DMS79 treated with DMSO at 0.1 percent for 48 hours (cell line): ENCODE measurements at regions not wholly inside any gene's neighbourhood (a gene's known extent, or its start where the extent isn't known, plus 50 kb on each side); places are given as distances from the start of the nearest gene placed in this dataset.
"Not testable (repeated sequence)": the region's sequence is repeated elsewhere in the genome, so short reads cannot be mapped to it uniquely, and the experiment has no call there.

Experiments used
- DNase-seq: peaks from one replicate; lab custom pipeline; 2025; lab: John Stamatoyannopoulos, UW

- DNase-seq: no peak
Measured at GRCh38 chr9:36461323-36461722, 61.3 kb upstream of the RNF38 start.

GRCh38 chr9:36458430-36458915 lies 58.4 kb upstream of the RNF38 start:
- DNase-seq: not testable (repeated sequence)

- no peak for DNase-seq
Measured at GRCh38 chr9:36457836-36458429, 57.9 kb upstream of the RNF38 start.

- no peak for DNase-seq
Measured at GRCh38 chr9:36456480-36457065, 56.5 kb upstream of the RNF38 start.

- DNase-seq: peak; percentile 79
Measured at GRCh38 chr9:36451949-36452348, 51.9 kb upstream of the RNF38 start.

- peak; percentile 54 for DNase-seq
Measured at GRCh38 chr9:36450110-36450732, 50.2 kb upstream of the RNF38 start.
